ENCODE measurements at regions not wholly inside any gene's neighbourhood (a gene's known extent, or its start where the extent isn't known, plus 50 kb on each side); places are given as distances from the start of the nearest gene placed in this dataset.

- TF ChIP-seq CTCF (IDR thresholded peaks at IDR 0.05) (no peak), POLR2A (IDR thresholded peaks at IDR 0.05) (no peak)
Measured at GRCh38 chrX:65846974-65847373, 179.5 kb downstream of the MSN start.

Data from adrenal gland (tissue), 5 donors.